GM18909 (cell line): ENCODE measurements at regions not wholly inside any gene's neighbourhood (a gene's known extent, or its start where the extent isn't known, plus 50 kb on each side); places are given as distances from the start of the nearest gene placed in this dataset.

Experiments
- ATAC-seq: cut with Tn5 transposase; IDR thresholded peaks from one replicate; pipeline ENCODE4 v1.9.1; 2021; ENCODE audit warnings: mild to moderate bottlenecking; ENCODE audit not compliant: unreplicated experiment, poor library complexity

- ATAC-seq, result no peak
Observed at GRCh38 chr5:92916036-92916435, 665.0 kb downstream of the NR2F1-AS1 start.

- no peak for ATAC-seq
Observed at GRCh38 chr5:92912283-92912682, 668.7 kb downstream of the NR2F1-AS1 start.

DNA sequence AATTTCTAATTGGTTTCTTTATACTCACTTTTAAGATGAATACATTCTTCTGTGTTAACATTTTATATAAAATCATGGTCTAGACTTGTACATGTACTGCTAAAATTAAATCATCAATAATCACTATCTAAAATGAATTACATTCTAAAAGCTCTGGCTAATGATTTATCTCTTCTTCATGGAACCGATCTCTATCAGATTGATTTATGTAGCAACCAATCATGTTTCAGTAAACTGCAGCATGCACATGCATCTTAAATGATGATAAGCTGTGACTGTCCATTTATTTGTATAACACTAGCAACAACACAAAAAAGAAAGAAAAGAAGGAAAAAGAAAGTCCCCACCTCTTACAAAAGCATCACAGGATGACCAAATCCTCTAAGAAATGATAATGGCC is 669.2 kb downstream of the NR2F1-AS1 start:
- ATAC-seq, result no peak

- no peak for ATAC-seq
Observed at GRCh38 chr5:92911293-92911692, 669.7 kb downstream of the NR2F1-AS1 start.

GRCh38 chr5:92909602-92909962 is 671.4 kb downstream of the NR2F1-AS1 start:
- ATAC-seq, result no peak

DNA sequence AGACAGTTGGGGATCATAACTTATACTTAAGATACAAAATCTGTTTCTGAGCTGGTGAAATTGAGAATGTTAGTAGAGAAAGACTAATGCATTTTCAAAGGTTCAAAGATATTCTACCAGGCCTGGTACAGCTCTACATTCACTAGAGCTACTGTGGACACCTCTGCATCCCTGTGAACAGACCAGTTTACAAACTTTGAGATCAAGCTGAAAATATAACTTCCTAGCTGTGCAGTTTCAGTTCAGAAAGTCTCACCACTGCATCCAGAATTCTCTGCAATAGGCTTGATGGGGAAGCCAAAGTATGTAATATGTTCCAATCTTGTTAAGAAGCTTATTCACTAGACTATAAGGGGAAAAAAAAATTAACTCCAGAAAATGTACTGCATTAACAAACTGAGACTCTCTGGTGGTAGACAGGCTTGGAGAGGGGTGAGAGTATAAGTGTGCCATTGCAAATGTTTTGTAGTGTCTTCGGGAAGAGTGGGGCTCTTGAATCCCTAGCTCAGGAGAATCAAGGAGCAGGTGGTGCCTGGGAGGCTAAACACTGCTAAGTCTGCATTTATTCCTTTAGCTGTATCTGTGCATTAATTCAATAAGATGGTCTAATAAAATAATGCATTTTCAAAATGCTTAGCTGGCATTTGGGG is 671.9 kb downstream of the NR2F1-AS1 start:
- ATAC-seq, result no peak

DNA sequence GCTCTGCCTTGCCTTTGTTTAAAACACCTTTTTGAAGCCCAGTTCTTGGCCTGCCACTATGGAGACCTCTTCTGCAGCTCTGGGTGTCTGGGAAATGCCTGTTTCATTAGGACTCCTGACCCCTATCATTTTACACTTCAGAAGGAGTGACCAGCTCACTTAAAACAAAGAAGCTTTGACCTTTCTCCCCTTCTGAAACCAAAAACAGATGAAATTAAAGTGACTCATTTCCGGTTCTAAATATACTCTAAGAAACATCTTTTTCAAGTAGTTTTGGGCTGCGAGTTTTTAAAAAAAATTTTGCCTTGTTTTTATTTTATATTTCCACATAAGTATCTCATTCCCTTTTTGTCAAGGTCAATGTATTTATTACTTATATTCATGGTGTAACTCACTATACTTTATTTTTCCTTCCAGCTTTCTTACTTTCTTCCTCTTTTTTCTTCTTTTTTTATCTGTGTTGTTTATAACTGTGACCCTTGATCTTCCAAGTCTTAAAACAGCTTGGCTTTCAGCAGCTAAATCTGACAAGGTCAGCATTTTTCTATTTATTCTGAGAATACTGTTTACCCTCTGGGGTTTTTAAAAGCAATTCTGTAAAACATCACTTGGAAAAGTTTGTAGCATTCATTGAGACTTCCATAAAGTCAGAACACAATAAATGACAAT is 672.9 kb downstream of the NR2F1-AS1 start:
- ATAC-seq, result peak; percentile 82

DNA sequence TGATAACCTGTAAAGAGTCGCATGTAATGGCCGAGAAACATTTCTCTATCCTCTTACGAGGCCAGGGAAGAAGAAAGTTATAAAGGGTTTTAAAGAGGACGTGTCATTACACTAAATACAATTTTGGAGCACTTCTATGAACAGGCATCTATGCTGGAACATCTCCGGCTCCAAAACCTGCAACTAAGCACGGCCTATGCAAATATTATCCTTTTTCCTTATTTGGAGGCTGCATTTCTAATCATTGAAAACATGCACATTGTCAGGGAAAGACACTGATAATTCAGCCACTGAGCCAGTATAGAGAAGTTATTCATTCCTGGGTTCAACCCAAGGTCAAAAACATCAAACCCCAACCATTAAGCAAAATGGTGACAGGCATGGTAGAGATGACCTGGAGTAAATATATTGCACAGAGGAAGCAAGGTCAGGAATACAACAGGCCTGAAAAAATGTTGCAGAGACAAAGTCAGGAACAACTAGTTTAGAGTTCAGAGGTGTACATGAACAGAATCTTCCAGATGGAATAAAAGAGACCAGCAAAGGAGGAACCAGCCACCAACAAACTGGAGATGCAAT is 674.1 kb downstream of the NR2F1-AS1 start:
- no peak for ATAC-seq

- no peak for ATAC-seq
Observed at GRCh38 chr5:92904021-92904420, 677.0 kb downstream of the NR2F1-AS1 start.

- no peak for ATAC-seq
Observed at GRCh38 chr5:92899611-92900010, 681.4 kb downstream of the NR2F1-AS1 start.

- no peak for ATAC-seq
Observed at GRCh38 chr5:92896722-92897121, 684.3 kb downstream of the NR2F1-AS1 start.

DNA sequence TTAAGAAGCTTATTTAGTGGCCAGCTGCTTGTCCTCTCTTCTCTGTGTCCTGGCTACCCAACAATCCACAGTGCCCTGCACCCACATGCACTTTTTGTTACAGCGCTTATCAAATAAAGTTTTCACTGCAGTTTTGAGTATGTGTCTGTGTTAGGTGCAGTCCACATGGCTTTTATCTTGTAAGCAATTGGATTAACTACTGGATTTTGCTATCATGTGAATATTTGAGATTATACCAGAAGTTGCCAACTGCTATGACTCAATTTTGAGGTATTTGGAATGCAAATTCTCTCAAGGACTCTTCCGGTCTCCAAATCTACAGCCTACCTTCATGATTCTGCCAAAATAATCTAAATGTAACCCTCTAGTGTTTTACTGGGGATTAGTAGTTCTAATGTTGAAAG is 690.2 kb downstream of the NR2F1-AS1 start:
- ATAC-seq, result no peak

DNA sequence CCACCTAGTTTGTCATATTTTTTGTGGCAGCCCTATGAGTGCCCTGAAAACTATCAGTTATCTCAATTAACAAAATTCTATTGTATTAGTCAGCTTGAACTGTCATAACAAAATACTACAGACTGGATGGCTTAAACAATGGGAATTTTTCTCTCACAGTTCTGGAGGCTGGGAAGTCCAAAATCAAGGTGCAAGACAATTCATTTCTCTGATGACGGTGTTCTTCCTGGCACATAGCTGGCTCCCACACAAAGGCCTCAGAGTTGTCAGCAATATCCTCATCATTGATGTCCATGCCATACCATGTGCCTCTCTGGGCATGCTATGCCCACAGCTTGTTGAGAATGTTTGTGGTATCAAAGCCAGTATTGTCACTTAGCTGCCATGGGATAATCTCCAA is 691.9 kb downstream of the NR2F1-AS1 start:
- ATAC-seq, result no peak

GRCh38 chr5:92887254-92887653 is 693.8 kb downstream of the NR2F1-AS1 start:
- ATAC-seq, result no peak

DNA sequence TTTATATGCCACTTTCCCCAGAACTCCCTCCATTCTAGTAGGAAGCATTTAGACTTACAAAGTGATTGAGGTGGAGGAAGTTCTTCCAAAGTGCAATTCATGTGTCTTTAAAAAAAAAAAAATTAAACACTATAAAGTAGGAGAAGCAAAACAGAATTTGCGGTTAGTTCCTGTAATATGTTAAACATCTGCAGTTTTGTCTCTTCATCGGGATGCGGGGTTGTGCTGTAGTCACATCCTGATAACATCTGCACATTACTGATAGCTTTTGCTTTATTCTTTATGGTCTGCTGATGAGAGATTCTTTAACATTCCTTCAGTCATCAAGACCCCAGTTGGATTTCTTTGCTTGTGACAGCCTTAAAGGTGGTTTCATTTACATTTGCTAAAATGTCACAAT is 694.3 kb downstream of the NR2F1-AS1 start:
- ATAC-seq, result no peak

DNA sequence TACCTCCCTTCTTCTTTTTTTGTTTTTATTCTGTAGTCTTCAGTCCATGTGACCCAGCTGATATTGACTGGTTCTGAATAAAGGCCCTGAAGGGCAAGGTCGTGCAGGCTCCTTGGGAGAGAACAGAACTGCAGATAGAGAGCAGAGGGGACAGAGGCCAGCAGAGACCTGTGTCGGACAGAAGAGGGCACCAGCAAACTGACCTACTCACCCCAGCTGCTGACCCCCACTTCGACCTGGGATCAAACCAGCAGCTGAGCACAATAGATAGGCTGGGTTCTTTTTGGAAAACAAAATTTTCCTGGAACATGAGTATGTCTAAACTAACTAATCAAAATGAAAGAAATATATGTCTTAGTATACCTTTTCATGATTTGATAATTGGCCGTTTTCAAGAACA is 695.1 kb downstream of the NR2F1-AS1 start:
- ATAC-seq, result no peak

GRCh38 chr5:92884469-92884868 is 696.5 kb downstream of the NR2F1-AS1 start:
- ATAC-seq, result no peak

- ATAC-seq, result no peak
Observed at GRCh38 chr5:92879806-92880543, 701.0 kb downstream of the NR2F1-AS1 start.

- no peak for ATAC-seq
Observed at GRCh38 chr5:92874790-92875189, 706.2 kb downstream of the NR2F1-AS1 start.

GRCh38 chr5:92868442-92868841 is 712.6 kb downstream of the NR2F1-AS1 start:
- no peak for ATAC-seq

GRCh38 chr5:92864591-92864990 is 716.4 kb downstream of the NR2F1-AS1 start:
- no peak for ATAC-seq
